SK-N-SH (cell line): ENCODE measurements at regions not wholly inside any gene's neighbourhood (a gene's known extent, or its start where the extent isn't known, plus 50 kb on each side); places are given as distances from the start of the nearest gene placed in this dataset.

Experiments used
- CTCF ChIA-PET: fragments of 300-600, 350-600 bp; formaldehyde crosslinking; extraction: SDS; loops from one replicate; lab custom pipeline; 2021; lab: Yijun Ruan, JAX
- POLR2A ChIA-PET: fragments of 350-600 bp; sonication (Branson Sonifier 250); formaldehyde crosslinking; extraction: SDS; loops from one replicate; lab custom pipeline; 2020; ENCODE audit warnings: antibody characterized with exemption, inconsistent platforms; lab: Yijun Ruan, JAX
- DNase-seq: peaks from one replicate; pipeline ENCODE4 v3.0.0; 2012
- H2AFZ ChIP-seq: fragments of 200-600 bp; sonication (generic); 2 replicates; pipeline ENCODE4 v1.8.1; 2016; ENCODE audit warnings: antibody characterized with exemption, mild to moderate bottlenecking, low read depth
- H3F3A ChIP-seq: fragments of 200-600 bp; sonication (generic); replicated peaks from 2 replicates; pipeline ENCODE3; 2016; ENCODE audit warnings: antibody characterized with exemption, mild to moderate bottlenecking; ENCODE audit not compliant: insufficient read depth
- H3K27ac ChIP-seq, 2 experiments: fragments of 200-500 bp in 1 of 2; fragments of 200-600 bp in 1 of 2; sonication (Bioruptor generic) in 1 of 2; sonication (generic), shearing (Covaris generic) in 1 of 2; 2 replicates each; pipeline versions ENCODE4 v1.5.1 to v1.6.1; 2014 to 2016; ENCODE audit warnings: low read depth in 2 of 2, inconsistent platforms in 1 of 2, low read length in 1 of 2, mild to moderate bottlenecking in 1 of 2, mixed read lengths in 1 of 2
- H3K27me3 ChIP-seq: fragments of 200-600 bp; sonication (generic), shearing (Covaris generic); 2 replicates; pipeline ENCODE4 v1.6.1; 2016; ENCODE audit warnings: mixed run types; ENCODE audit not compliant: insufficient read depth
- H3K36me3 ChIP-seq, 2 experiments: fragments of 200-500 bp in 1 of 2; fragments of 200-600 bp in 1 of 2; sonication (Bioruptor generic) in 1 of 2; sonication (generic) in 1 of 2; replicated peaks in 1 of 2; 2 replicates each; pipeline versions ENCODE3 to v1.5.1; 2014 to 2016; ENCODE audit warnings: low read length in 1 of 2, mild to moderate bottlenecking in 1 of 2; ENCODE audit not compliant: insufficient read depth in 2 of 2, control insufficient read depth in 1 of 2
- H3K4me1 ChIP-seq, 2 experiments: fragments of 200-500 bp in 1 of 2; fragments of 200-600 bp in 1 of 2; sonication (Bioruptor generic) in 1 of 2; sonication (generic), shearing (Covaris generic) in 1 of 2; 2 replicates each; pipeline versions ENCODE4 v1.5.1 to v1.6.1; 2014 to 2016; ENCODE audit warnings: low read depth in 1 of 2, low read length in 1 of 2, mixed run types in 1 of 2; ENCODE audit not compliant: insufficient read depth in 2 of 2, control insufficient read depth in 1 of 2
- H3K4me2 ChIP-seq: fragments of 200-600 bp; sonication (generic), shearing (Covaris generic); 2 replicates; pipeline ENCODE4 v1.6.1; 2017; ENCODE audit warnings: mixed run types
- H3K4me3 ChIP-seq, 2 experiments: fragments of 200-500 bp in 1 of 2; fragments of 200-600 bp in 1 of 2; sonication (Bioruptor generic) in 1 of 2; sonication (generic), shearing (Covaris generic) in 1 of 2; 2 replicates each; pipeline versions ENCODE4 v1.5.1 to v1.8.1; 2014 to 2016; ENCODE audit warnings: low read depth in 2 of 2, inconsistent platforms in 1 of 2, low read length in 1 of 2, mild to moderate bottlenecking in 1 of 2, mixed read lengths in 1 of 2, moderate library complexity in 1 of 2
- H3K79me2 ChIP-seq: fragments of 200-600 bp; sonication (generic); 2 replicates; pipeline ENCODE4 v1.8.1; 2017; ENCODE audit warnings: mild to moderate bottlenecking; ENCODE audit not compliant: insufficient read depth
- H3K9ac ChIP-seq: fragments of 200-600 bp; sonication (generic); 2 replicates; pipeline ENCODE4 v1.6.1; 2017; ENCODE audit warnings: mixed run types
- H3K9me2 ChIP-seq: fragments of 200-600 bp; sonication (generic); 2 replicates; pipeline ENCODE4 v1.6.1; 2017; ENCODE audit warnings: mixed run types
- H3K9me3 ChIP-seq: fragments of 200-600 bp; sonication (generic); 2 replicates; pipeline ENCODE4 v1.6.1; 2017; ENCODE audit warnings: mixed run types, mild to moderate bottlenecking, moderate library complexity
- H4K20me1 ChIP-seq: fragments of 200-600 bp; sonication (generic); 2 replicates; pipeline ENCODE4 v1.6.1; 2017; ENCODE audit warnings: mild to moderate bottlenecking, mixed run types; ENCODE audit not compliant: insufficient read depth
- CTCF ChIP-seq: fragments of 200-600 bp; sonication (generic); IDR thresholded peaks from 2 replicates; pipeline ENCODE4 v1.6.1; 2017; ENCODE audit warnings: antibody characterized with exemption, mild to moderate bottlenecking, moderate library complexity
- ELF1 ChIP-seq: IDR thresholded peaks from 2 replicates; pipeline ENCODE4 v1.4.0; 2012
- FOXJ3 ChIP-seq: sonication (generic); formaldehyde crosslinking; IDR thresholded peaks from 2 replicates; pipeline ENCODE4 v1.5.1; 2020; ENCODE audit warnings: mild to moderate bottlenecking, missing genetic modification reagents
- FOXM1 ChIP-seq: IDR thresholded peaks from 2 replicates; pipeline ENCODE4 v1.4.0; 2012; ENCODE audit warnings: low read depth, mild to moderate bottlenecking
- GATA2 ChIP-seq: sonication (generic); formaldehyde crosslinking; IDR thresholded peaks from 2 replicates; pipeline ENCODE4 v1.5.0; 2020; ENCODE audit warnings: mild to moderate bottlenecking, missing genetic modification reagents
- JUND ChIP-seq: IDR thresholded peaks from 2 replicates; pipeline ENCODE4 v1.4.0; 2012
- NRF1 ChIP-seq: IDR thresholded peaks from 2 replicates; pipeline ENCODE4 v1.6.1; 2012; ENCODE audit warnings: low read depth, mild to moderate bottlenecking, low read length
- PBX3 ChIP-seq: IDR thresholded peaks from 2 replicates; pipeline ENCODE4; 2012
- TAF1 ChIP-seq: IDR thresholded peaks from 2 replicates; pipeline ENCODE4 v1.6.1; 2012; ENCODE audit warnings: low read depth, mild to moderate bottlenecking, low read length, moderate library complexity, borderline replicate concordance
- TEAD4 ChIP-seq: IDR thresholded peaks from 2 replicates; pipeline ENCODE4 v1.4.0; 2012; ENCODE audit warnings: mild to moderate bottlenecking, borderline replicate concordance; ENCODE audit not compliant: insufficient read depth
- USF2 ChIP-seq: fragments of 150-350 bp; IDR thresholded peaks from 2 replicates; pipeline ENCODE4 v1.6.1; 2017; ENCODE audit warnings: antibody characterized with exemption, low read length, low read depth, borderline replicate concordance
- WGBS: methylation state at CpG from one replicate; pipeline ENCODE4 v1.1.6; 2017; ENCODE audit warnings: low lambda C conversion rate; 5-methylcytosine and 5-hydroxymethylcytosine counted together
- TF ChIP-seq, protein P1 (sequence below): fragments of 150-350 bp; IDR thresholded peaks from 2 replicates; pipeline ENCODE4 v1.6.1; 2016; ENCODE audit warnings: mild to moderate bottlenecking, low read depth, low read length
- TF ChIP-seq, protein P2 (sequence below): IDR thresholded peaks from 2 replicates; pipeline ENCODE4 v1.4.0; 2012; ENCODE audit warnings: low read depth, borderline replicate concordance

GRCh38 chr2:45171136-45171501 is 161.9 kb upstream of the SIX2 start (continued):
- TF ChIP-seq, protein P1, sequence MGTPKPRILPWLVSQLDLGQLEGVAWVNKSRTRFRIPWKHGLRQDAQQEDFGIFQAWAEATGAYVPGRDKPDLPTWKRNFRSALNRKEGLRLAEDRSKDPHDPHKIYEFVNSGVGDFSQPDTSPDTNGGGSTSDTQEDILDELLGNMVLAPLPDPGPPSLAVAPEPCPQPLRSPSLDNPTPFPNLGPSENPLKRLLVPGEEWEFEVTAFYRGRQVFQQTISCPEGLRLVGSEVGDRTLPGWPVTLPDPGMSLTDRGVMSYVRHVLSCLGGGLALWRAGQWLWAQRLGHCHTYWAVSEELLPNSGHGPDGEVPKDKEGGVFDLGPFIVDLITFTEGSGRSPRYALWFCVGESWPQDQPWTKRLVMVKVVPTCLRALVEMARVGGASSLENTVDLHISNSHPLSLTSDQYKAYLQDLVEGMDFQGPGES = no peak
- no peak for TF ChIP-seq JUND
- no peak for TF ChIP-seq USF2
- no peak for TF ChIP-seq ELF1
- TF ChIP-seq FOXM1 = no peak
- no peak for TF ChIP-seq NRF1
- TF ChIP-seq, protein P2, sequence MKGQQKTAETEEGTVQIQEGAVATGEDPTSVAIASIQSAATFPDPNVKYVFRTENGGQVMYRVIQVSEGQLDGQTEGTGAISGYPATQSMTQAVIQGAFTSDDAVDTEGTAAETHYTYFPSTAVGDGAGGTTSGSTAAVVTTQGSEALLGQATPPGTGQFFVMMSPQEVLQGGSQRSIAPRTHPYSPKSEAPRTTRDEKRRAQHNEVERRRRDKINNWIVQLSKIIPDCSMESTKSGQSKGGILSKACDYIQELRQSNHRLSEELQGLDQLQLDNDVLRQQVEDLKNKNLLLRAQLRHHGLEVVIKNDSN = no peak
- TF ChIP-seq TAF1 = no peak

DNA sequence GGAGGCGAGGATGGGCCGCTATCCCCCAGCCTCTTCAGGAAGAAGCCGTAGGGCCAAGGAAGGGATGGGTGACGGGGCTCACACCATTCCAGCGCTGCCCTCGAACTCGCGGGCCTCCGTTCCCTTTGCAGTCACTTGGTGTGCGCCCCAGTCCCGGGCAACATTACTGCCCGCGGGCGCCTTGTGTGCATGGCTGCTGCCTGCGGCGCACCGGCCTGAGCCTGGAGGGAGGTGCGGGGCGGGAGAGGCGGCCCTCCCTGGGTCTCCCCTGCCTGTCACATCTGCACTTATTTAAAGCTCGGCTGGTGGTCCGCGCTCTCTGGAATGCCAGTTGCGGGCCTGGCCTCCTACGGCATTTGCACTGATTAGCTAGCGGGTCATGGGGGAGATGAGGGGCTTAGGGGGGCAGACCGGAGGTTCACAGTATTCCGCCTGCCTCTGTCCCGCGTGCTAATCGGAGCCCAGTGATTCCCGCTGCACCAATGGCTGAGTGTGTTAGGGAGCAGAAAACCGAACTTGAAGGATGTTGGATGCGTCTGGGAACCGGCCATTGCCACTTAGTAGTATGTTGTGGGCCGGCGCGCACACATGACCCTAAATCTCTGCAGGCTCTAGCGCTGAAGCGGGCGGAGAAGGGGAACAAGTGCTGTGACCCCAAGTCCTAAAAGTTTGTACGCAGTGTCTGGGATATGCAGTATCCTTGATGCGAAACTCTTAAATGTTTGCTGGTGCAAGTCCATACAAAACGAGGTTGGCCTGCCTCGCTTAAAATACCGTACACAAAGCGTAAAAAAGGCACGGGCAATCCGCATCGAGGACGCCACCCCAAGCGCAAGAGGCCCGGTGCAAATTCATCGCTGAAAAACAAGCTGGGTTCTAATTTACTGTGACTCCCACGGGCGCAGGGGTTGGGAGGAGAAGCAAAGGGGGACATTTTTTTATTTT is 161.2 kb upstream of the SIX2 start:
- Histone ChIP-seq H3K27ac (no peak overlapping the region), H3K9me3 (no peaks in the 10 kb centered on the region), H3K27me3 (no peaks in the 10 kb centered on the region), H3K9ac (no peak overlapping the region), H4K20me1 (no peaks in the 10 kb centered on the region), H2AFZ (no peak overlapping the region), H3K9me2 (no peaks in the 10 kb centered on the region), H3K36me3 (no peaks in the 10 kb centered on the region), H3K4me2 (peak overlapping the region; percentile 14; the same call in 1 of the 2 replicates), H3K79me2 (no peaks in the 10 kb centered on the region), H3K4me1 (peaks cover 14% of the 10 kb centered on the region in 2 experiments), H3F3A (peaks cover 25% of the 10 kb centered on the region), H3K4me3 (peak overlapping the region in 1 of 2 experiments; percentile 62; a peak in 1 of 4 replicates)
- POLR2A ChIA-PET = interaction anchor here (0.7 to 2.5 kb wide), 5 partner anchors 8 to 188 kb away, joined by 3 to 11 read pairs (median 3); no protein-coding TSS in a partner anchor
- WGBS = 96% methylated on average over 49 of the region's 56 CpGs
- CTCF ChIA-PET = interaction anchor here (0.7 to 3.8 kb wide), 7 partner anchors 21 to 325 kb away, joined by 3 to 26 read pairs (median 4); no protein-coding TSS in a partner anchor
- TF ChIP-seq FOXJ3 = no peak
- TF ChIP-seq CTCF = no peak
- no peak for TF ChIP-seq TEAD4
- TF ChIP-seq GATA2 (CRISPR knock-in tag) = no peak
- TF ChIP-seq, protein P2 = no peak
- TF ChIP-seq, protein P1 = no peak
- no peak for TF ChIP-seq PBX3
- no peak for TF ChIP-seq USF2
- no peak for TF ChIP-seq TAF1
- DNase-seq = no peak
